Keratinocyte (primary cell): ENCODE measurements at regions not wholly inside any gene's neighbourhood (a gene's known extent, or its start where the extent isn't known, plus 50 kb on each side); places are given as distances from the start of the nearest gene placed in this dataset.

ENCODE experiments used
- DNase-seq: peaks from one replicate; pipeline ENCODE4 v3.0.0-alpha.2; 2011; ENCODE audit warnings: low read depth, missing footprints, low spot score
- FAIRE-seq: peaks from 2 replicates; lab custom pipeline; 2011; peaks lifted over from hg19 to GRCh38; lab: Jason Lieb, UNC
- H2AFZ ChIP-seq: 2 replicates; pipeline ENCODE4 v1.6.0; 2012; ENCODE audit warnings: low read length, control low read depth, inconsistent platforms; ENCODE audit not compliant: control insufficient read depth
- H3K27ac ChIP-seq: 2 replicates; pipeline ENCODE4 v1.5.1; 2011; ENCODE audit warnings: low read length; ENCODE audit not compliant: control insufficient read depth, insufficient read depth
- H3K27me3 ChIP-seq: 3 replicates; pipeline ENCODE4 v1.6.0; 2011; ENCODE audit warnings: low read length; ENCODE audit not compliant: control insufficient read depth, insufficient read depth; ENCODE audit errors: extremely low read depth
- H3K36me3 ChIP-seq, 2 experiments: 2 replicates in 1 of 2; 3 replicates in 1 of 2; pipeline ENCODE4 v1.5.1; 2011; ENCODE audit warnings: low read length in 2 of 2, mild to moderate bottlenecking in 1 of 2; ENCODE audit not compliant: control insufficient read depth in 2 of 2, insufficient read depth in 2 of 2; ENCODE audit errors: extremely low read depth in 1 of 2
- H3K4me1 ChIP-seq: 3 replicates; pipeline ENCODE4 v1.5.1; 2011; ENCODE audit warnings: low read length; ENCODE audit not compliant: control insufficient read depth, insufficient read depth; ENCODE audit errors: extremely low read depth
- H3K4me2 ChIP-seq: 3 replicates; pipeline ENCODE4 v1.6.0; 2011; ENCODE audit warnings: low read depth, low read length; ENCODE audit not compliant: control insufficient read depth, insufficient read depth; ENCODE audit errors: extremely low read depth
- H3K4me3 ChIP-seq, 3 experiments: fragments of 200-600 bp in 1 of 3; sonication (generic) in 1 of 3; 2 replicates in 2 of 3; 3 replicates in 1 of 3; pipeline ENCODE4 v1.5.1; 2011 to 2016; ENCODE audit warnings: low read length in 3 of 3, mild to moderate bottlenecking in 3 of 3, control low read depth in 2 of 3, inconsistent platforms in 1 of 3, low read depth in 1 of 3, mixed read lengths in 1 of 3, mixed run types in 1 of 3, moderate library complexity in 1 of 3; ENCODE audit not compliant: control insufficient read depth in 2 of 3, insufficient read depth in 2 of 3; ENCODE audit errors: extremely low read depth in 1 of 3
- H3K79me2 ChIP-seq: 2 replicates; pipeline ENCODE4 v1.6.0; 2012; ENCODE audit warnings: low read length; ENCODE audit not compliant: control insufficient read depth, insufficient read depth
- H3K9ac ChIP-seq: 3 replicates; pipeline ENCODE4 v1.6.0; 2011; ENCODE audit warnings: low read length; ENCODE audit not compliant: control insufficient read depth, insufficient read depth; ENCODE audit errors: extremely low read depth
- H3K9me1 ChIP-seq: 3 replicates; pipeline ENCODE4 v1.6.0; 2011; ENCODE audit warnings: low read length; ENCODE audit not compliant: control insufficient read depth, insufficient read depth; ENCODE audit errors: extremely low read depth
- H3K9me3 ChIP-seq: 2 replicates; pipeline ENCODE4 v1.5.1; 2012; ENCODE audit warnings: low read depth, low read length; ENCODE audit not compliant: control insufficient read depth
- H4K20me1 ChIP-seq: 3 replicates; pipeline ENCODE4 v1.6.0; 2011; ENCODE audit warnings: low read length; ENCODE audit not compliant: control insufficient read depth, insufficient read depth; ENCODE audit errors: extremely low read depth
- CTCF ChIP-seq, 3 experiments: IDR thresholded peaks in 1 of 3; conservative IDR thresholded peaks in 1 of 3; optimal IDR thresholded peaks in 1 of 3; 2 replicates in 2 of 3; 3 replicates in 1 of 3; pipeline versions ENCODE3 to v1.5.1; 2011; ENCODE audit warnings: low read length in 3 of 3, mild to moderate bottlenecking in 3 of 3, moderate library complexity in 2 of 3, control low read depth in 1 of 3, inconsistent platforms in 1 of 3; ENCODE audit not compliant: insufficient read depth in 2 of 3; ENCODE audit errors: extremely low read depth in 1 of 3
- EZH2 ChIP-seq: IDR thresholded peaks from one replicate; pipeline ENCODE4 v1.6.1; 2012; ENCODE audit warnings: inconsistent platforms, mild to moderate bottlenecking, low read length, moderate library complexity
- dilution Hi-C: fragments of 300-500 bp; cut with MboI; formaldehyde crosslinking; loops from one replicate; pipeline ENCODE4 v1.7.0; 2020; ENCODE audit warnings: low sequenced_read_pairs; ENCODE audit not compliant: extremely low pct_ligation_motif_present

GRCh38 chr18:60883587-60883986, 449.6 kb upstream of the CDH20 start:
- no peak for TF ChIP-seq EZH2
- no peak for TF ChIP-seq CTCF (optimal IDR thresholded peaks at IDR 0.05 in 1 of 3, IDR thresholded peaks at IDR 0.05 in 1 of 3, conservative IDR thresholded peaks at IDR 0.05 in 1 of 3; ENCODE audit: extremely low read depth in 1 of 3, insufficient read depth in 2 of 3, low read length in 3 of 3)
- DNase-seq (no peak), FAIRE-seq (no peak)
- H3K79me2 ChIP-seq, result no peaks in the 10 kb centered on the region
- H3K36me3 ChIP-seq, result no peaks in the 10 kb centered on the region
- H2AFZ ChIP-seq, result no peak overlapping the region
- H3K4me2 ChIP-seq, result no peak overlapping the region
- H3K27me3 ChIP-seq, result no peaks in the 10 kb centered on the region
- dilution Hi-C loops, result no loop called here
- H3K9me3 ChIP-seq, result no peaks in the 10 kb centered on the region
- no peaks in the 10 kb centered on the region for H4K20me1 ChIP-seq
- H3K4me3 ChIP-seq, result no peak overlapping the region
- H3K9me1 ChIP-seq, result no peaks in the 10 kb centered on the region
- no peak overlapping the region for H3K27ac ChIP-seq
- H3K9ac ChIP-seq, result no peak overlapping the region
- H3K4me1 ChIP-seq, result no peaks in the 10 kb centered on the region

DNA sequence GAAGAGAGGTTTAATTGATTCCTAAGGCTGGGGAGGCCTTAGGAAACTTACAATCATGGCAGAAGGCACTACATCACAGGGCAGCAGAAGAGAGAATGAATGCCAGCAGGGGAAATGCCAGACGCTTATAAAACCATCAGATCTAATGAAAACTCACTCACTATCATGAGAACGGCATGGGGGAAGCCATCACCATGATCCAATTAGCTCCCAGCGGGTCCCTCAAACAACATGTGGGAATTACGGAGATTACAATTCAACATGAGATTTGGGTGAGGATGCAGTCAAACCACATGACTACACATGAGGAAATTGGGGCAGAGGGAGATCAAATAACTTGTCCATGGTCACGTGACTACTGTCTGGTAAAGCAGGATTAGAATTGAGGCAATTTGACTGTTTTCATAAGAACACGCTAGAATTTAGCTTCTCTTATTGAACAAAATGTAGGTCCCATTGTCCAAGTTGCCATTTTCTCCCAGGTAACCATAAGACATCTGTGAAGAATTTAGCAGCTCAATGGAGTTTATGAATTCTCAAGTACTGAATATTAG, 445.1 kb upstream of the CDH20 start:
- Histone ChIP-seq H3K27ac (no peak overlapping the region), H3K9me3 (no peaks in the 10 kb centered on the region), H3K9ac (no peak overlapping the region), H2AFZ (no peak overlapping the region), H3K4me1 (peaks cover 14% of the 10 kb centered on the region), H3K9me1 (no peaks in the 10 kb centered on the region), H3K79me2 (no peaks in the 10 kb centered on the region), H4K20me1 (no peaks in the 10 kb centered on the region), H3K4me3 (no peak overlapping the region), H3K36me3 (no peaks in the 10 kb centered on the region), H3K27me3 (no peaks in the 10 kb centered on the region), H3K4me2 (no peak overlapping the region)
- dilution Hi-C loops, result no loop called here
- FAIRE-seq, result no peak
- DNase-seq, result no peak
- no peak for TF ChIP-seq EZH2
- no peak for TF ChIP-seq CTCF (optimal IDR thresholded peaks at IDR 0.05 in 1 of 3, IDR thresholded peaks at IDR 0.05 in 1 of 3, conservative IDR thresholded peaks at IDR 0.05 in 1 of 3; ENCODE audit: extremely low read depth in 1 of 3, insufficient read depth in 2 of 3, low read length in 3 of 3)
